Gastroesophageal sphincter (tissue), 3 donors: ENCODE measurements at regions not wholly inside any gene's neighbourhood (a gene's known extent, or its start where the extent isn't known, plus 50 kb on each side); places are given as distances from the start of the nearest gene placed in this dataset.

Experiments used
- POLR2AphosphoS5 ChIP-seq: sonication (generic); formaldehyde crosslinking; IDR thresholded peaks from one replicate; pipeline ENCODE4 v1.6.1; 2017; ENCODE audit warnings: antibody characterized with exemption
- TF ChIP-seq, protein P1 (sequence below), 4 experiments: fragments of 200-600 bp in 2 of 4; fragments of 450-650 bp in 2 of 4; sonication (generic) in 1 of 4; IDR thresholded peaks; one replicate each; pipeline ENCODE4 v1.5.1; 2017 to 2019; ENCODE audit warnings: antibody characterized with exemption in 4 of 4, mild to moderate bottlenecking in 2 of 4, moderate library complexity in 2 of 4

DNA sequence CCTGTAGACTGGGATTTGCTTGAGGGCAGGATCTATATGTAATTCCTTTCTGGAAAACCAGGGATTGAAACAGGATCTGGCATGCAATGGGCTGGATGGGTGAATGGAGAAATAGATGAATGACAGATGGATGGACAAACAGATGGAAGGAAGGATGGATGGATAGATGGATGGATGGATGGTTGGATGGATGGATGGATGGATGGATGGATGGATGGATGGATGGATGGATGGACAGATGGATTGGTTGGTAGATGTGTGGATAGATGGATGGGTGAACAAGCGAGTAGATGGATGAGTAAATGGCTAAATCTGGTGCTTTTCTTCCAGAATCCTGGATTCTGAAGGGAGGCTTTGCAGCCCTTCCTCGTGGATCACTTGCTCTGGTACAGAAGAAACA lies 162.5 kb upstream of the SMIM23 start:
- no peak for TF ChIP-seq POLR2AphosphoS5
- TF ChIP-seq, protein P1, sequence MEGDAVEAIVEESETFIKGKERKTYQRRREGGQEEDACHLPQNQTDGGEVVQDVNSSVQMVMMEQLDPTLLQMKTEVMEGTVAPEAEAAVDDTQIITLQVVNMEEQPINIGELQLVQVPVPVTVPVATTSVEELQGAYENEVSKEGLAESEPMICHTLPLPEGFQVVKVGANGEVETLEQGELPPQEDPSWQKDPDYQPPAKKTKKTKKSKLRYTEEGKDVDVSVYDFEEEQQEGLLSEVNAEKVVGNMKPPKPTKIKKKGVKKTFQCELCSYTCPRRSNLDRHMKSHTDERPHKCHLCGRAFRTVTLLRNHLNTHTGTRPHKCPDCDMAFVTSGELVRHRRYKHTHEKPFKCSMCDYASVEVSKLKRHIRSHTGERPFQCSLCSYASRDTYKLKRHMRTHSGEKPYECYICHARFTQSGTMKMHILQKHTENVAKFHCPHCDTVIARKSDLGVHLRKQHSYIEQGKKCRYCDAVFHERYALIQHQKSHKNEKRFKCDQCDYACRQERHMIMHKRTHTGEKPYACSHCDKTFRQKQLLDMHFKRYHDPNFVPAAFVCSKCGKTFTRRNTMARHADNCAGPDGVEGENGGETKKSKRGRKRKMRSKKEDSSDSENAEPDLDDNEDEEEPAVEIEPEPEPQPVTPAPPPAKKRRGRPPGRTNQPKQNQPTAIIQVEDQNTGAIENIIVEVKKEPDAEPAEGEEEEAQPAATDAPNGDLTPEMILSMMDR (IDR thresholded peaks at IDR 0.05): no peak
